ENCODE measurements at regions not wholly inside any gene's neighbourhood (a gene's known extent, or its start where the extent isn't known, plus 50 kb on each side); places are given as distances from the start of the nearest gene placed in this dataset.

GRCh38 chr6:8837343-8837742 lies 402.0 kb upstream of the SLC35B3 start:
- Histone ChIP-seq H2BK20ac (ENCODE audit: low read depth, low read length) (no peak overlapping the region), H3K4me3 (ENCODE audit: insufficient read depth, low read depth, low read length) (no peak overlapping the region), H3K23ac (ENCODE audit: low read depth, low read length) (no peak overlapping the region), H3K9me3 (ENCODE audit: control insufficient read depth, insufficient read depth, low read length) (peaks cover 8% of the 10 kb centered on the region), H3K36me3 (ENCODE audit: control insufficient read depth, insufficient read depth, low read length) (no peaks in the 10 kb centered on the region), H3K56ac (ENCODE audit: extremely low read depth, insufficient read depth, low read length) (no peak overlapping the region), H3K79me1 (ENCODE audit: low read depth in 1 of 2, low read length in 2 of 2) (no peaks in the 10 kb centered on the region), H3K4ac (ENCODE audit: low read depth, low read length) (no peak overlapping the region), H3K14ac (replicated peaks; ENCODE audit: low read depth, low read length) (no peak overlapping the region), H4K8ac (ENCODE audit: low read depth in 2 of 2, low read length in 2 of 2) (no peak overlapping the region), H2AK5ac (ENCODE audit: low read depth, low read length) (no peak overlapping the region), H4K20me1 (ENCODE audit: insufficient read depth, low read length) (no peaks in the 10 kb centered on the region), H3K18ac (ENCODE audit: low read depth, low read length) (no peak overlapping the region), H3K4me2 (ENCODE audit: low read depth, low read length) (no peak overlapping the region), H2BK120ac (ENCODE audit: low read depth, low read length) (no peak overlapping the region), H3K27ac (ENCODE audit: insufficient read depth, low read length) (no peak overlapping the region), H2BK5ac (ENCODE audit: low read depth, low read length, poor library complexity, severe bottlenecking) (no peak overlapping the region), H4K91ac (ENCODE audit: insufficient read depth, low read depth, low read length) (no peak overlapping the region), H2AK9ac (replicated peaks; ENCODE audit: low read depth, low read length, poor library complexity) (no peak overlapping the region), H4K5ac (ENCODE audit: low read depth, low read length) (no peak overlapping the region), H2AFZ (replicated peaks; ENCODE audit: low read length, poor library complexity) (no peak overlapping the region), H3K4me1 (ENCODE audit: control insufficient read depth, insufficient read depth, low read length) (no peaks in the 10 kb centered on the region), H3K9me1 (ENCODE audit: insufficient read depth, low read length) (no peaks in the 10 kb centered on the region), H2BK15ac (ENCODE audit: low read depth, low read length) (no peak overlapping the region), H3K27me3 (ENCODE audit: control insufficient read depth, insufficient read depth, low read length) (no peaks in the 10 kb centered on the region), H3K9ac (ENCODE audit: low read depth, low read length) (no peak overlapping the region)
- DNase-seq (no peak), ATAC-seq (ENCODE audit: low read depth) (no peak)
- ChIA-PET POLR2A (ENCODE audit: unreplicated experiment) (no interaction called here), CTCF (interaction anchor here (0.7 kb wide), 1 partner anchor 182 kb away, joined by 3 read pairs; no protein-coding TSS in a partner anchor)
- no TSS peak for BruUV-seq (replicated peaks)
- TF ChIP-seq BHLHE40 (IDR thresholded peaks at IDR 0.05; ENCODE audit: low read depth, low read length): no peak
- TF ChIP-seq RCOR1 (IDR thresholded peaks at IDR 0.05; ENCODE audit: insufficient replicate concordance, low read length): no peak
- TF ChIP-seq MAZ (IDR thresholded peaks at IDR 0.05; ENCODE audit: borderline replicate concordance, low read depth, low read length): no peak
- TF ChIP-seq, protein P1, sequence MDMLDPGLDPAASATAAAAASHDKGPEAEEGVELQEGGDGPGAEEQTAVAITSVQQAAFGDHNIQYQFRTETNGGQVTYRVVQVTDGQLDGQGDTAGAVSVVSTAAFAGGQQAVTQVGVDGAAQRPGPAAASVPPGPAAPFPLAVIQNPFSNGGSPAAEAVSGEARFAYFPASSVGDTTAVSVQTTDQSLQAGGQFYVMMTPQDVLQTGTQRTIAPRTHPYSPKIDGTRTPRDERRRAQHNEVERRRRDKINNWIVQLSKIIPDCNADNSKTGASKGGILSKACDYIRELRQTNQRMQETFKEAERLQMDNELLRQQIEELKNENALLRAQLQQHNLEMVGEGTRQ (IDR thresholded peaks at IDR 0.05; ENCODE audit: low read depth, low read length): no peak
- TF ChIP-seq, protein P2, sequence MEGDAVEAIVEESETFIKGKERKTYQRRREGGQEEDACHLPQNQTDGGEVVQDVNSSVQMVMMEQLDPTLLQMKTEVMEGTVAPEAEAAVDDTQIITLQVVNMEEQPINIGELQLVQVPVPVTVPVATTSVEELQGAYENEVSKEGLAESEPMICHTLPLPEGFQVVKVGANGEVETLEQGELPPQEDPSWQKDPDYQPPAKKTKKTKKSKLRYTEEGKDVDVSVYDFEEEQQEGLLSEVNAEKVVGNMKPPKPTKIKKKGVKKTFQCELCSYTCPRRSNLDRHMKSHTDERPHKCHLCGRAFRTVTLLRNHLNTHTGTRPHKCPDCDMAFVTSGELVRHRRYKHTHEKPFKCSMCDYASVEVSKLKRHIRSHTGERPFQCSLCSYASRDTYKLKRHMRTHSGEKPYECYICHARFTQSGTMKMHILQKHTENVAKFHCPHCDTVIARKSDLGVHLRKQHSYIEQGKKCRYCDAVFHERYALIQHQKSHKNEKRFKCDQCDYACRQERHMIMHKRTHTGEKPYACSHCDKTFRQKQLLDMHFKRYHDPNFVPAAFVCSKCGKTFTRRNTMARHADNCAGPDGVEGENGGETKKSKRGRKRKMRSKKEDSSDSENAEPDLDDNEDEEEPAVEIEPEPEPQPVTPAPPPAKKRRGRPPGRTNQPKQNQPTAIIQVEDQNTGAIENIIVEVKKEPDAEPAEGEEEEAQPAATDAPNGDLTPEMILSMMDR (conservative IDR thresholded peaks at IDR 0.05; ENCODE audit: low read depth, low read length): no peak
- no peak for TF ChIP-seq MXI1 (IDR thresholded peaks at IDR 0.05; ENCODE audit: borderline replicate concordance, low read depth, low read length)
- TF ChIP-seq SMC3 (IDR thresholded peaks at IDR 0.05; ENCODE audit: low read depth, low read length): no peak
- TF ChIP-seq NFE2L2 (IDR thresholded peaks at IDR 0.05; ENCODE audit: low read depth, low read length): no peak
- TF ChIP-seq MAFK (IDR thresholded peaks at IDR 0.05; ENCODE audit: low read depth, low read length): no peak
- TF ChIP-seq, protein P3, sequence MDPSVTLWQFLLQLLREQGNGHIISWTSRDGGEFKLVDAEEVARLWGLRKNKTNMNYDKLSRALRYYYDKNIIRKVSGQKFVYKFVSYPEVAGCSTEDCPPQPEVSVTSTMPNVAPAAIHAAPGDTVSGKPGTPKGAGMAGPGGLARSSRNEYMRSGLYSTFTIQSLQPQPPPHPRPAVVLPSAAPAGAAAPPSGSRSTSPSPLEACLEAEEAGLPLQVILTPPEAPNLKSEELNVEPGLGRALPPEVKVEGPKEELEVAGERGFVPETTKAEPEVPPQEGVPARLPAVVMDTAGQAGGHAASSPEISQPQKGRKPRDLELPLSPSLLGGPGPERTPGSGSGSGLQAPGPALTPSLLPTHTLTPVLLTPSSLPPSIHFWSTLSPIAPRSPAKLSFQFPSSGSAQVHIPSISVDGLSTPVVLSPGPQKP (IDR thresholded peaks at IDR 0.05; ENCODE audit: borderline replicate concordance, low read depth, low read length): no peak
- no peak for TF ChIP-seq RFX5 (IDR thresholded peaks at IDR 0.05; ENCODE audit: low read depth, low read length)
- in situ Hi-C loops (cut with MboI; ENCODE audit: low sequenced_read_pairs): no loop called here
- no CpG with 5 or more reads among the region's 2 CpGs for WGBS, 2 experiments (ENCODE audit: extremely low coverage in 2 of 2, insufficient read length in 1 of 2)
- intact Hi-C loops (cut with micrococcal nuclease): no loop called here
- dilution Hi-C loops (cut with HindIII; ENCODE audit: low sequenced_read_pairs, unreplicated experiment): no loop called here
